ENCODE measurements at regions not wholly inside any gene's neighbourhood (a gene's known extent, or its start where the extent isn't known, plus 50 kb on each side); places are given as distances from the start of the nearest gene placed in this dataset.

GRCh38 chr15:69892351-69892750 lies 205.4 kb downstream of the TLE3 start:
- TF ChIP-seq CTCF (IDR thresholded peaks at IDR 0.05) (no peak), ZFX (IDR thresholded peaks at IDR 0.05; ENCODE audit: borderline replicate concordance) (no peak)

Data from 22Rv1 (cell line).